ENCODE measurements at regions not wholly inside any gene's neighbourhood (a gene's known extent, or its start where the extent isn't known, plus 50 kb on each side); places are given as distances from the start of the nearest gene placed in this dataset.
"Not testable (repeated sequence)": the region's sequence is repeated elsewhere in the genome, so short reads cannot be mapped to it uniquely, and the experiment has no call there.

DNA sequence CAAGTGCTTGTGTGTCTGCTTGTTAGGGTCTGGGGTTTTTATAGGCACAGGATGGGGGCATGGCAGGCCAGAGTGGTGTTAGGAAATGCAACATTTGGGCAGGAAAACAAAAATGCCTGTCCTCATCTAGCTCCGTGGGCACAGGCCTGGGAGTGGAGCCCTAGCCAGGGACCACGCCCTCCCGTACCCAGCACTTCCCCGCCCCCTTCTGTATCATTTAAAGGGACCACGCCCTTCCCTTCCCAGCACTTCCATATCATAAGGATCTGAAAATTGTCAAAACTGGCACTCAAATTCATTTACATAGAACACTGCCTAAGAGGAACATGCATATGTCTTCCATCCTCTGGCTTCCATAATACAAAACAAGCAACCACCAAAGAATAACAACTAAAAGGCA lies 185.8 kb downstream of the B3GLCT start:
- H3K4me3 ChIP-seq (ENCODE audit: low read depth, low read length) = no peak overlapping the region
- no peak overlapping the region for H3K27ac ChIP-seq (ENCODE audit: low read depth, low read length)
- no peaks in the 10 kb centered on the region for H3K27me3 ChIP-seq (ENCODE audit: control insufficient read depth, insufficient read depth, low read length)
- ChIA-PET CTCF (no interaction called here), POLR2A (no interaction called here)
- TF ChIP-seq, protein P1, sequence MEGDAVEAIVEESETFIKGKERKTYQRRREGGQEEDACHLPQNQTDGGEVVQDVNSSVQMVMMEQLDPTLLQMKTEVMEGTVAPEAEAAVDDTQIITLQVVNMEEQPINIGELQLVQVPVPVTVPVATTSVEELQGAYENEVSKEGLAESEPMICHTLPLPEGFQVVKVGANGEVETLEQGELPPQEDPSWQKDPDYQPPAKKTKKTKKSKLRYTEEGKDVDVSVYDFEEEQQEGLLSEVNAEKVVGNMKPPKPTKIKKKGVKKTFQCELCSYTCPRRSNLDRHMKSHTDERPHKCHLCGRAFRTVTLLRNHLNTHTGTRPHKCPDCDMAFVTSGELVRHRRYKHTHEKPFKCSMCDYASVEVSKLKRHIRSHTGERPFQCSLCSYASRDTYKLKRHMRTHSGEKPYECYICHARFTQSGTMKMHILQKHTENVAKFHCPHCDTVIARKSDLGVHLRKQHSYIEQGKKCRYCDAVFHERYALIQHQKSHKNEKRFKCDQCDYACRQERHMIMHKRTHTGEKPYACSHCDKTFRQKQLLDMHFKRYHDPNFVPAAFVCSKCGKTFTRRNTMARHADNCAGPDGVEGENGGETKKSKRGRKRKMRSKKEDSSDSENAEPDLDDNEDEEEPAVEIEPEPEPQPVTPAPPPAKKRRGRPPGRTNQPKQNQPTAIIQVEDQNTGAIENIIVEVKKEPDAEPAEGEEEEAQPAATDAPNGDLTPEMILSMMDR (IDR thresholded peaks at IDR 0.05; ENCODE audit: low read depth, low read length) = no peak
- H3K9me3 ChIP-seq (ENCODE audit: control insufficient read depth, insufficient read depth, low read length) = no peaks in the 10 kb centered on the region
- DNase-seq (ENCODE audit: low read depth, low spot score) = no peak

DNA sequence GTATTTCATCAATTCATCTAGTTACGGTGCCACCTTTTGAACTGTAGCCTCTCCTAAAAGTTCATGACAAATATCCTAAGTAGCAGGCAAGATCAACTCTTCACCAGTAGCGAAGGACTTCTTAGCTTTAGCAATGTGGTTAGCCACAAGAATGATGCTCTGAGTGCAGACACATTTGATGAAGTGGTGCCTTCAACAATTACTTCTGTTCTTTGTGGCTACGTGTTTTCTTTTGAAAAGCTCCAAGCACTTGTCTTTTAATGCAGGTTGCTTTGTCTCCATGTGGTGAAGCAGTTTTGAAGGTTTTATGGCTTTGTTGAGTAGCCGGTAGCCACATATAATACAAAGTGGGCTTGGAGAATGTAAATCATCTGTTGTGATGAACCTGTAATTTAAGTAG lies 194.7 kb downstream of the B3GLCT start:
- TF ChIP-seq, protein P1 (IDR thresholded peaks at IDR 0.05; ENCODE audit: low read depth, low read length) = no peak
- H3K27me3 ChIP-seq (ENCODE audit: control insufficient read depth, insufficient read depth, low read length) = no peaks in the 10 kb centered on the region
- H3K4me3 ChIP-seq (ENCODE audit: low read depth, low read length) = no peak overlapping the region
- ChIA-PET CTCF (no interaction called here), POLR2A (no interaction called here)
- DNase-seq (ENCODE audit: low read depth, low spot score) = no peak
- H3K27ac ChIP-seq (ENCODE audit: low read depth, low read length) = no peak overlapping the region
- no peaks in the 10 kb centered on the region for H3K9me3 ChIP-seq (ENCODE audit: control insufficient read depth, insufficient read depth, low read length)

DNA sequence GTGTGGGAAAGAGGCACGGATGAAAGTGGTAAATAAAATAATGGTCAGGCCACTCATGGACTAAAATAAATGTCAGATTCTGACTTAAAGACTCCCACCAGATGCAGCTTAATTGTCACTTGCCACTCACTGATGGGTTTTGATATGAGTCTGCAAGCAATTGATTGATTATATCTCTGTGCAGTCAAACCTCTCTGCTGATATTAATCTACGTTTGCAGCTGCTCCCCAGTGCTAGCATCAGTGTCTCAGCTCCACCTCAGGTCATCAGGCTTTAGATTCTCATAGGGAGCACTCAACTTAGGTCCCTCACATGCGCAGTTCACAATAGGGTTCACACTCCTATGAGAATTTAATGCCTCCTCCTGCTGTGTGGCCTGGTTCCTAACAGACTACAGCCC lies 195.3 kb downstream of the B3GLCT start:
- DNase-seq (ENCODE audit: low read depth, low spot score) = no peak
- no peaks in the 10 kb centered on the region for H3K9me3 ChIP-seq (ENCODE audit: control insufficient read depth, insufficient read depth, low read length)
- H3K27ac ChIP-seq (ENCODE audit: low read depth, low read length) = no peak overlapping the region
- ChIA-PET POLR2A (no interaction called here), CTCF (no interaction called here)
- TF ChIP-seq, protein P1 (IDR thresholded peaks at IDR 0.05; ENCODE audit: low read depth, low read length) = no peak
- no peak overlapping the region for H3K4me3 ChIP-seq (ENCODE audit: low read depth, low read length)
- H3K27me3 ChIP-seq (ENCODE audit: control insufficient read depth, insufficient read depth, low read length) = no peaks in the 10 kb centered on the region

DNA sequence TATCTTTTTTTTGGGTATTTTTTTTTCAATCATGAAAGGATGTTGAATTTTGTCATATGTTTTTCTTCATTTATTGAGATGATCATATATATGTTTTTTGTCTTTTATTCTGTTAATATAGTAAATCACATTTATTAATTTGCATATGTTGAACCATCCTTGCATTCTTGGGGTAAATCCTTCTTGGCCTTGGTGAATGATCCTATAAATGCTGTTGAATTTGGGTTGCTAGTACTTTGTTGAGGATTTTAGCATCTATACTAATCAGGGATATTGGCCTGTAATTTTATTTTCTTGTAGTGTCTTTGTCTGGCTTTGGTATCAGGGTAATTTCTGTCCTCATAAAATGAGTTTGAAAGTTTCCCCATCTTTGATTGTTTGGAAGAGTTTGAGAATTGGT lies 199.9 kb downstream of the B3GLCT start:
- DNase-seq (ENCODE audit: low read depth, low spot score) = no peak
- POLR2A ChIA-PET = no interaction called here
- no peak overlapping the region for H3K4me3 ChIP-seq (ENCODE audit: low read depth, low read length)
- TF ChIP-seq, protein P1 (IDR thresholded peaks at IDR 0.05; ENCODE audit: low read depth, low read length) = no peak
- H3K27ac ChIP-seq (ENCODE audit: low read depth, low read length) = no peak overlapping the region
- H3K27me3 ChIP-seq (ENCODE audit: control insufficient read depth, insufficient read depth, low read length) = no peaks in the 10 kb centered on the region
- H3K9me3 ChIP-seq (ENCODE audit: control insufficient read depth, insufficient read depth, low read length) = no peaks in the 10 kb centered on the region
- CTCF ChIA-PET = no interaction called here

DNA sequence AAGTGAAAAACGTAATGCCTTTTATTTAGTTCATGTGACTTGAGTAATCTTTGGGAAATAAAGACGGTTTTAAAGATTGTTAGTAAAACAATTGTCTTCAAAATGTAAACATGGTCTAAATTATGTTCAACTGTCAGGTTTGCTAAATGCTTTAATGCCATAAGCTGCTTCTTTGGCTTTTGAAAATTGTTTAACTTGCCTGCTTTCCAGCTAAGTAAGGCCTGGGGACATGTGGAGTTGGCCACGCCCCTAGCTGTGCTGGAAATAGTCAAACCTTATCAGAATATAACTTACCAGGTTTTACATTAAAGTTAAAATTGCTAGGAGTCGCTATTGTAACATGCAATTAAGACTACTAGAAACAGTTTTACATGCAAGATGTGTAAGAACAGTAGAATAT lies 203.9 kb downstream of the B3GLCT start:
- POLR2A ChIA-PET; DNase-seq (ENCODE audit: low read depth, low spot score); H3K9me3 ChIP-seq (ENCODE audit: control insufficient read depth, insufficient read depth, low read length); H3K27ac ChIP-seq (ENCODE audit: low read depth, low read length); H3K27me3 ChIP-seq (ENCODE audit: control insufficient read depth, insufficient read depth, low read length); H3K4me3 ChIP-seq (ENCODE audit: low read depth, low read length): not testable (repeated sequence)
- CTCF ChIA-PET = interaction anchor here (1.0 to 3.1 kb wide), 4 partner anchors 21 to 168 kb away, joined by 4 to 17 read pairs (median 8); no protein-coding TSS in a partner anchor

DNA sequence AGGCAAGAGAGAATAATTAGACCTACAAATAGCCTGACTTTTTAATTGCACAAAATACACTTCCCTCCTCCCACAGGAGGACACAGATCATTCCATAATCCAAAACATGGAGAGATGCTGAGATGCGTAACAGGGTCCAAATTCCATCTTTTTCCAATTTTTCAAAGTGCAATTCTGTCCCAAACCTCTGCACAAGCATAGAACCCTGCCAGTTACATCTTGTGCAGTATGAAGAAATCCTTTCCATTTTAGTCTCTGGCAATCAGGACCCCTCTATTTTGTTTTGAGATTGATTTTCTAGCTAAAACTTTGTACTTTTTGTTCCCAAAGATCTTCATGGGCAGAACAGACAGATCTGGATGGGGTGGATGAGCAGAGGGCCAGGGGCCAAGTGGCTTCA lies 209.2 kb downstream of the B3GLCT start:
- CTCF ChIA-PET = interaction anchor here (1.0 to 3.8 kb wide), 4 partner anchors 12 to 235 kb away, joined by 3 to 24 read pairs (median 10); no protein-coding TSS in a partner anchor
- Histone ChIP-seq H3K9me3 (ENCODE audit: control insufficient read depth, insufficient read depth, low read length) (no peaks in the 10 kb centered on the region), H3K4me3 (ENCODE audit: low read depth, low read length) (no peak overlapping the region), H3K27ac (ENCODE audit: low read depth, low read length) (no peak overlapping the region), H3K27me3 (ENCODE audit: control insufficient read depth, insufficient read depth, low read length) (peaks cover 8% of the 10 kb centered on the region)
- no peak for DNase-seq (ENCODE audit: low read depth, low spot score)
- POLR2A ChIA-PET = no interaction called here
- TF ChIP-seq, protein P1 (IDR thresholded peaks at IDR 0.05; ENCODE audit: low read depth, low read length) = no peak

All from AG04450 (cell line).